Activated CD4-positive, alpha-beta memory T cell treated with anti-CD3 and anti-CD28 coated beads for 36 hours (primary cell): ENCODE measurements at regions not wholly inside any gene's neighbourhood (a gene's known extent, or its start where the extent isn't known, plus 50 kb on each side); places are given as distances from the start of the nearest gene placed in this dataset.

Experiments used
- CTCF ChIA-PET: fragments of 350-600 bp; sonication (Branson Sonifier 250); formaldehyde crosslinking; loops from one replicate; lab custom pipeline; 2021; ENCODE audit warnings: antibody characterized with exemption, inconsistent platforms; lab: Charles Lee
- POLR2A ChIA-PET: fragments of 350-600 bp; sonication (Branson Sonifier 250); formaldehyde crosslinking; loops from one replicate; lab custom pipeline; 2021; ENCODE audit warnings: antibody characterized with exemption; lab: Charles Lee
- DNase-seq: peaks from one replicate; pipeline ENCODE4 v3.0.0-alpha.2; 2020
- H3K27ac Mint-ChIP-seq: one replicate; pipeline ENCODE4 v1.8.0; 2021; ENCODE audit warnings: mixed read lengths
- H3K27me3 Mint-ChIP-seq: one replicate; pipeline ENCODE4 v1.8.0; 2021; ENCODE audit warnings: mixed read lengths
- H3K36me3 Mint-ChIP-seq: one replicate; pipeline ENCODE4 v1.8.0; 2021; ENCODE audit warnings: mixed read lengths
- H3K4me1 Mint-ChIP-seq: one replicate; pipeline ENCODE4 v1.8.0; 2021; ENCODE audit warnings: low read depth, mixed read lengths
- H3K4me3 Mint-ChIP-seq: one replicate; pipeline ENCODE4 v1.8.0; 2021; ENCODE audit warnings: mild to moderate bottlenecking, mixed read lengths
- H3K9me3 Mint-ChIP-seq: one replicate; pipeline ENCODE4 v1.8.0; 2021; ENCODE audit warnings: mixed read lengths
- intact Hi-C: fragments of 100-400 bp; cut with micrococcal nuclease; formaldehyde crosslinking; loops from one replicate; pipeline ENCODE4 v1.15.1; 2023

- Mint-ChIP-seq H3K27me3 (no peaks in the 10 kb centered on the region), H3K27ac (no peak overlapping the region), H3K9me3 (no peaks in the 10 kb centered on the region), H3K4me3 (no peak overlapping the region), H3K36me3 (no peaks in the 10 kb centered on the region), H3K4me1 (no peaks in the 10 kb centered on the region)
- POLR2A ChIA-PET, result no interaction called here
- intact Hi-C loops, result no loop called here
- CTCF ChIA-PET, result no interaction called here
- DNase-seq, result no peak
These were observed 288.8 kb downstream of the PIK3R1 start for GRCh38 chr5:68504306-68504705.

GRCh38 chr5:68505917-68506860 is 290.6 kb downstream of the PIK3R1 start:
- no peaks in the 10 kb centered on the region for H3K9me3 Mint-ChIP-seq
- H3K36me3 Mint-ChIP-seq, result no peaks in the 10 kb centered on the region
- no peak for DNase-seq
- ChIA-PET POLR2A (no interaction called here), CTCF (interaction anchor here (1.5 kb wide), 1 partner anchor 220 kb away, joined by 3 read pairs; no protein-coding TSS in a partner anchor)
- H3K4me3 Mint-ChIP-seq, result no peak overlapping the region
- H3K4me1 Mint-ChIP-seq, result no peaks in the 10 kb centered on the region
- intact Hi-C loops, result no loop called here
- H3K27ac Mint-ChIP-seq, result no peak overlapping the region
- no peaks in the 10 kb centered on the region for H3K27me3 Mint-ChIP-seq

- Mint-ChIP-seq H3K9me3 (no peaks in the 10 kb centered on the region), H3K27ac (no peak overlapping the region), H3K4me1 (no peaks in the 10 kb centered on the region), H3K27me3 (no peaks in the 10 kb centered on the region), H3K36me3 (no peaks in the 10 kb centered on the region), H3K4me3 (no peak overlapping the region)
- intact Hi-C loops, result no loop called here
- POLR2A ChIA-PET, result no interaction called here
- CTCF ChIA-PET, result interaction anchor here (0.6 kb wide), 1 partner anchor 14 kb away, joined by 3 read pairs; no protein-coding TSS in a partner anchor
- no peak for DNase-seq
These were observed 300.0 kb downstream of the PIK3R1 start for GRCh38 chr5:68515514-68515913.

GRCh38 chr5:68518286-68518685 is 302.7 kb downstream of the PIK3R1 start:
- DNase-seq, result no peak
- ChIA-PET POLR2A (no interaction called here), CTCF (no interaction called here)
- Mint-ChIP-seq H3K9me3 (no peaks in the 10 kb centered on the region), H3K27ac (no peak overlapping the region), H3K4me3 (no peak overlapping the region), H3K4me1 (no peaks in the 10 kb centered on the region), H3K36me3 (no peaks in the 10 kb centered on the region), H3K27me3 (no peaks in the 10 kb centered on the region)
- intact Hi-C loops, result no loop called here

- ChIA-PET POLR2A (no interaction called here), CTCF (no interaction called here)
- intact Hi-C loops, result no loop called here
- Mint-ChIP-seq H3K36me3 (no peaks in the 10 kb centered on the region), H3K4me1 (no peaks in the 10 kb centered on the region), H3K27me3 (no peaks in the 10 kb centered on the region), H3K27ac (no peak overlapping the region), H3K4me3 (no peak overlapping the region), H3K9me3 (no peaks in the 10 kb centered on the region)
- no peak for DNase-seq
These were observed 303.6 kb downstream of the PIK3R1 start for GRCh38 chr5:68519143-68519542.

GRCh38 chr5:68521776-68522175 is 306.2 kb downstream of the PIK3R1 start:
- no peak for DNase-seq
- intact Hi-C loops, result no loop called here
- Mint-ChIP-seq H3K9me3 (no peaks in the 10 kb centered on the region), H3K27me3 (no peaks in the 10 kb centered on the region), H3K27ac (no peak overlapping the region), H3K4me3 (no peak overlapping the region), H3K4me1 (no peaks in the 10 kb centered on the region), H3K36me3 (no peaks in the 10 kb centered on the region)
- POLR2A ChIA-PET, result no interaction called here
- CTCF ChIA-PET, result no interaction called here

GRCh38 chr5:68522863-68523262 is 307.3 kb downstream of the PIK3R1 start:
- H3K36me3 Mint-ChIP-seq, result no peaks in the 10 kb centered on the region
- ChIA-PET CTCF (no interaction called here), POLR2A (no interaction called here)
- H3K4me3 Mint-ChIP-seq, result no peak overlapping the region
- H3K27me3 Mint-ChIP-seq, result no peaks in the 10 kb centered on the region
- H3K9me3 Mint-ChIP-seq, result no peaks in the 10 kb centered on the region
- no peaks in the 10 kb centered on the region for H3K4me1 Mint-ChIP-seq
- no peak for DNase-seq
- H3K27ac Mint-ChIP-seq, result no peak overlapping the region
- intact Hi-C loops, result no loop called here

- no peak overlapping the region for H3K4me3 Mint-ChIP-seq
- peaks cover 5% of the 10 kb centered on the region for H3K9me3 Mint-ChIP-seq
- H3K36me3 Mint-ChIP-seq, result no peaks in the 10 kb centered on the region
- intact Hi-C loops, result no loop called here
- no peaks in the 10 kb centered on the region for H3K4me1 Mint-ChIP-seq
- ChIA-PET CTCF (no interaction called here), POLR2A (no interaction called here)
- peaks cover 11% of the 10 kb centered on the region for H3K27me3 Mint-ChIP-seq
- no peak for DNase-seq
- H3K27ac Mint-ChIP-seq, result no peak overlapping the region
These were observed 313.3 kb downstream of the PIK3R1 start for GRCh38 chr5:68528821-68529273.

- H3K4me3 Mint-ChIP-seq, result no peak overlapping the region
- H3K9me3 Mint-ChIP-seq, result peaks cover 5% of the 10 kb centered on the region
- peaks cover 13% of the 10 kb centered on the region for H3K27me3 Mint-ChIP-seq
- no peaks in the 10 kb centered on the region for H3K36me3 Mint-ChIP-seq
- no peak for DNase-seq
- intact Hi-C loops, result no loop called here
- CTCF ChIA-PET, result interaction anchor here (0.7 kb wide), 1 partner anchor 14 kb away, joined by 3 read pairs; no protein-coding TSS in a partner anchor
- POLR2A ChIA-PET, result no interaction called here
- H3K4me1 Mint-ChIP-seq, result no peaks in the 10 kb centered on the region
- H3K27ac Mint-ChIP-seq, result no peak overlapping the region
These were observed 314.0 kb downstream of the PIK3R1 start for GRCh38 chr5:68529581-68529980.

GRCh38 chr5:68531970-68532369 is 316.4 kb downstream of the PIK3R1 start:
- Mint-ChIP-seq H3K27me3 (peaks cover 17% of the 10 kb centered on the region), H3K4me1 (no peaks in the 10 kb centered on the region), H3K9me3 (peaks cover 5% of the 10 kb centered on the region), H3K27ac (no peak overlapping the region), H3K36me3 (no peaks in the 10 kb centered on the region), H3K4me3 (no peak overlapping the region)
- ChIA-PET POLR2A (no interaction called here), CTCF (no interaction called here)
- DNase-seq, result no peak
- intact Hi-C loops, result no loop called here

GRCh38 chr5:68533051-68533450 is 317.5 kb downstream of the PIK3R1 start:
- H3K9me3 Mint-ChIP-seq, result peaks cover 3% of the 10 kb centered on the region
- ChIA-PET POLR2A (no interaction called here), CTCF (no interaction called here)
- no peak for DNase-seq
- H3K27ac Mint-ChIP-seq, result no peak overlapping the region
- no peaks in the 10 kb centered on the region for H3K4me1 Mint-ChIP-seq
- intact Hi-C loops, result no loop called here
- peaks cover 16% of the 10 kb centered on the region for H3K27me3 Mint-ChIP-seq
- H3K4me3 Mint-ChIP-seq, result no peak overlapping the region
- no peaks in the 10 kb centered on the region for H3K36me3 Mint-ChIP-seq

GRCh38 chr5:68533571-68534084 is 318.1 kb downstream of the PIK3R1 start:
- CTCF ChIA-PET, result no interaction called here

More at GRCh38 chr5:68533571-68534084, 318.1 kb downstream of the PIK3R1 start:
- DNase-seq, result no peak
- intact Hi-C loops, result no loop called here
- POLR2A ChIA-PET, result no interaction called here
- H3K4me1 Mint-ChIP-seq, result no peaks in the 10 kb centered on the region
- H3K36me3 Mint-ChIP-seq, result no peaks in the 10 kb centered on the region
- H3K9me3 Mint-ChIP-seq, result no peaks in the 10 kb centered on the region
- H3K27me3 Mint-ChIP-seq, result peaks cover 16% of the 10 kb centered on the region
- no peak overlapping the region for H3K27ac Mint-ChIP-seq
- no peak overlapping the region for H3K4me3 Mint-ChIP-seq
